BLaER1 treated with 17β-estradiol and CSF1 and Interleukin-3, amounts not matched to agents 10 nM and 100 nM (cell line): ENCODE measurements at regions not wholly inside any gene's neighbourhood (a gene's known extent, or its start where the extent isn't known, plus 50 kb on each side); places are given as distances from the start of the nearest gene placed in this dataset.

Experiments
- H3K27ac ChIP-seq, 11 experiments: shearing (Covaris generic); formaldehyde crosslinking; 2 replicates each; pipeline ENCODE4 v1.8.1; 2022
- H3K27me3 ChIP-seq, 11 experiments: shearing (Covaris generic); formaldehyde crosslinking; 2 replicates each; pipeline ENCODE4 v1.8.1; 2022
- H3K36me3 ChIP-seq, 11 experiments: shearing (Covaris generic); formaldehyde crosslinking; 2 replicates each; pipeline ENCODE4 v1.8.1; 2022
- H3K4me1 ChIP-seq, 10 experiments: shearing (Covaris generic); formaldehyde crosslinking; 2 replicates each; pipeline ENCODE4 v1.8.1; 2022
- H3K4me2 ChIP-seq, 11 experiments: shearing (Covaris generic); formaldehyde crosslinking; 2 replicates each; pipeline ENCODE4 v1.8.1; 2022
- H3K4me3 ChIP-seq, 10 experiments: shearing (Covaris generic); formaldehyde crosslinking; 2 replicates each; pipeline ENCODE4 v1.8.1; 2022
- H3K9ac ChIP-seq, 11 experiments: shearing (Covaris generic); formaldehyde crosslinking; 2 replicates each; pipeline ENCODE4 v1.8.1; 2022
- H3K9me3 ChIP-seq, 11 experiments: shearing (Covaris generic); formaldehyde crosslinking; replicated peaks in 1 of 11; 2 replicates each; pipeline ENCODE4 v1.8.1; 2022
- H4K20me1 ChIP-seq, 11 experiments: shearing (Covaris generic); formaldehyde crosslinking; 2 replicates each; pipeline ENCODE4 v1.8.1; 2022
- Cebpa-rat ChIP-seq, 11 experiments: shearing (Covaris generic); IDR thresholded peaks; 2 replicates each; pipeline ENCODE4 v1.8.1; 2022

- TF ChIP-seq Cebpa-rat (IDR thresholded peaks at IDR 0.05), result no peak
- no peaks in the 10 kb centered on the region for H3K27me3 ChIP-seq
- peaks cover 0 to 4% (median 0%) of the 10 kb centered on the region in 11 experiments; a peak in 2 of 22 replicates for H4K20me1 ChIP-seq
Observed at GRCh38 chr12:107618106-107618505, 67.5 kb upstream of the PWP1 start.

DNA sequence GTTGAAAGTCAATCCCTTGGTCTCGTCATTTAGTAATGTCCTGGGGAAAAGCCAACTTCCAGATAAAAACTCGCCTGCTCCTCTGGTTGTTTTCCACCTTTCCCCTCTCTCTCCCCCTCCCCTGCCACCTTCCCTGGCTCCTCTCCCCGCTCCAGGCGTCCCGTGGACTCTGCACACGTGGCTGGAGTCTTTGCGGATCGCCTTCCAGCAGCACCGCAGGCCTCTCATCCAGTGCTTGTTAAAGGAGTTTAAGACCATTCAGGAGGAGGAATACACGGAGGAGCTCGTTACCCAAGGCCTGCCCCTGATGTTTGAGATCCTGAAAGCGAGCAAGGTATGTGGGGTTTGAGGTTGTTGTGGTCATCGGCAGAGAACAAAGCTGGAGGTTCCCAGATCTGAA, 65.8 kb upstream of the PWP1 start:
- Histone ChIP-seq H3K27ac (no peak overlapping the region), H3K9ac (no peak overlapping the region), H3K36me3 (peaks cover 0 to 91% (median 19%) of the 10 kb centered on the region in 11 experiments; a peak in 16 of 22 replicates), H3K27me3 (no peaks in the 10 kb centered on the region), H3K4me2 (no peak overlapping the region), H3K4me3 (no peak overlapping the region), H4K20me1 (peaks cover 0 to 4% (median 0%) of the 10 kb centered on the region in 11 experiments; a peak in 2 of 22 replicates), H3K9me3 (peaks cover 6 to 14% (median 7%) of the 10 kb centered on the region in 11 experiments), H3K4me1 (0 out of 20 replicates have a peak, but pooled peaks cover 0 to 6% (median 0%) of the 10 kb centered on the region in 10 experiments)
- TF ChIP-seq Cebpa-rat (IDR thresholded peaks at IDR 0.05), result no peak

More at GRCh38 chr12:107618106-107618505, 67.5 kb upstream of the PWP1 start:
- no peaks in the 10 kb centered on the region for H3K9me3 ChIP-seq
- H3K4me1 ChIP-seq, result 0 out of 20 replicates have a peak, but pooled peaks cover 0 to 6% (median 0%) of the 10 kb centered on the region in 10 experiments
- no peak overlapping the region for H3K4me2 ChIP-seq
- H3K4me3 ChIP-seq, result no peak overlapping the region
- no peak overlapping the region for H3K9ac ChIP-seq
- no peak overlapping the region for H3K27ac ChIP-seq
- peaks cover 0 to 88% (median 16%) of the 10 kb centered on the region in 11 experiments; a peak in 15 of 22 replicates for H3K36me3 ChIP-seq

DNA sequence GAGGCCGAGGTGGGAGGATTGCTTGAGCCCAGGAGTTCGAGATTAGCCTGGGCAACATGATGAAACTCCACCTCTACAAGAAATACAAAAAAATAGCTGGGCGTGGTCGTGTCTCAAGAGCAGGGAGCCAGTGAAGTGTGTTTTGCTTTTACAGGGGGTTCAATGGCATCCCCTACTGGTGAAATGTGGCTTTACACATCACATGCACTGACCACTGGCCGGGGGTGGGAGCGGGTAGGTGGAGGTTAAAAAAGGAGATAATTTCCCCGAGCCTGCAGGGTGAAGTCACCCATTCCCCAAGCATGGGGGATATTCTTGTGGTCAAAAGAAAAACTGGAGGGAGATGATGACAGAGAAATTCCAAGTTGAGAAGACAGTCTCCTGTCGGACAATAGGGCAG, 63.6 kb upstream of the PWP1 start:
- Histone ChIP-seq H3K4me2 (no peak overlapping the region), H3K27me3 (no peaks in the 10 kb centered on the region), H3K4me3 (no peak overlapping the region), H3K27ac (no peak overlapping the region), H3K36me3 (peaks cover 0 to 80% (median 20%) of the 10 kb centered on the region in 11 experiments; a peak in 16 of 22 replicates), H3K9ac (no peak overlapping the region), H4K20me1 (peaks cover 0 to under 1% (median 0%) of the 10 kb centered on the region in 11 experiments; a peak in 2 of 22 replicates), H3K4me1 (0 out of 20 replicates have a peak, but pooled peaks cover 0 to 6% (median 0%) of the 10 kb centered on the region in 10 experiments), H3K9me3 (peaks cover 13 to 21% (median 15%) of the 10 kb centered on the region in 11 experiments)
- no peak for TF ChIP-seq Cebpa-rat (IDR thresholded peaks at IDR 0.05)

- no peak for TF ChIP-seq Cebpa-rat (IDR thresholded peaks at IDR 0.05)
- H3K9ac ChIP-seq, result no peak overlapping the region
- H3K9me3 ChIP-seq, result peaks cover 13 to 21% (median 15%) of the 10 kb centered on the region in 11 experiments
- no peak overlapping the region for H3K4me2 ChIP-seq
- H3K36me3 ChIP-seq, result peaks cover 0 to 75% (median 10%) of the 10 kb centered on the region in 11 experiments; a peak in 14 of 22 replicates
- no peaks in the 10 kb centered on the region for H3K27me3 ChIP-seq
- H4K20me1 ChIP-seq, result no peaks in the 10 kb centered on the region
- H3K4me3 ChIP-seq, result no peak overlapping the region
- H3K4me1 ChIP-seq, result 0 out of 20 replicates have a peak, but pooled peaks cover 0 to 6% (median 0%) of the 10 kb centered on the region in 10 experiments
- no peak overlapping the region for H3K27ac ChIP-seq
Observed at GRCh38 chr12:107624493-107624892, 61.1 kb upstream of the PWP1 start.

DNA sequence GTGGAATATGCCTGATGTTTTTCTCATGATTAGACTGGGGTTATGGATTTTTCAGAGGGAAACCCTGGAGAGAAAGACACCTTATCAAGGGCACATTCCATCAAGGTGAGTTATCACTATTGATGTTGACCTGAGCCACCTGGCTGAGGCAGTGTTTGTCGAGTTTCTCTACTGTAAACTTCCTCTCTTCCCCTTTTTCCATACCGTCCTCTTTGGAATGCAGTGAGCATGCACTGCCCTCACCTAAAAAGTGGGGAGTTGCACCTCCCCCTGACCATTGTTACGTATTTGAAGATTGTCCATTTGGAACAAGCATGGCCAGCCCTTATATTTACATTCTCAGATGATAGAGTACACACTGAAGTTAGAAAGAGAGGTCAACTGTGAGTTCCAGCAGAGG, 53.9 kb upstream of the PWP1 start:
- no peak for TF ChIP-seq Cebpa-rat (IDR thresholded peaks at IDR 0.05)
- H3K4me1 ChIP-seq, result peaks cover 0 to 10% (median 9%) of the 10 kb centered on the region in 10 experiments; a peak in 10 of 20 replicates
- no peak overlapping the region for H3K4me2 ChIP-seq
- peaks cover 0 to 58% (median 0%) of the 10 kb centered on the region in 11 experiments; a peak in 6 of 22 replicates for H3K36me3 ChIP-seq
- no peak overlapping the region for H3K27ac ChIP-seq
- peaks cover 0 to 14% (median 7%) of the 10 kb centered on the region in 11 experiments; a peak in 7 of 22 replicates for H3K9me3 ChIP-seq
- H3K27me3 ChIP-seq, result no peaks in the 10 kb centered on the region
- H4K20me1 ChIP-seq, result no peaks in the 10 kb centered on the region
- no peak overlapping the region for H3K4me3 ChIP-seq
- H3K9ac ChIP-seq, result no peak overlapping the region

DNA sequence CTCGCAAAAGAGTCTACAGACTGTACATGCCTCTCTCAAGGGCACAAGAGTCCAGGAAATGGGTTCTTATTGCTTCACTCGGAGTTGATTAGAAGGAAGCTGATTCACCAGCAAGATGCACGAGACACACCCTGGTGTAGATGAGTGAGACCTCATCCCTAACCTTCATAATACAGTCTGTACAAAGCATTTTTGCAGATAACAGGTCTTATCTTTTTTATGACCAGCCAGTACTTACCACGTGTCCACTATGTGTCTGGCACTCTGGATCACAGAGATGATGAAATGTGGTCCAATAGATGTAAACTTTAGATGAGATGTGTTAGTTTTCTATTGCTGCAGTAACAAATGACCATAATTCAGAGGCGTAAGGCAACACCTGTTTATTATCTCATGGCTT, 53.4 kb upstream of the PWP1 start:
- H4K20me1 ChIP-seq, result no peaks in the 10 kb centered on the region
- H3K9me3 ChIP-seq, result peaks cover 0 to 14% (median 7%) of the 10 kb centered on the region in 11 experiments; a peak in 7 of 22 replicates
- no peak overlapping the region for H3K27ac ChIP-seq
- H3K4me1 ChIP-seq, result peaks cover 0 to 10% (median 9%) of the 10 kb centered on the region in 10 experiments; a peak in 10 of 20 replicates
- H3K36me3 ChIP-seq, result peaks cover 0 to 60% (median 0%) of the 10 kb centered on the region in 11 experiments; a peak in 6 of 22 replicates
- H3K9ac ChIP-seq, result no peak overlapping the region
- no peak overlapping the region for H3K4me3 ChIP-seq
- H3K27me3 ChIP-seq, result no peaks in the 10 kb centered on the region
- no peak overlapping the region for H3K4me2 ChIP-seq
- no peak for TF ChIP-seq Cebpa-rat (IDR thresholded peaks at IDR 0.05)

DNA sequence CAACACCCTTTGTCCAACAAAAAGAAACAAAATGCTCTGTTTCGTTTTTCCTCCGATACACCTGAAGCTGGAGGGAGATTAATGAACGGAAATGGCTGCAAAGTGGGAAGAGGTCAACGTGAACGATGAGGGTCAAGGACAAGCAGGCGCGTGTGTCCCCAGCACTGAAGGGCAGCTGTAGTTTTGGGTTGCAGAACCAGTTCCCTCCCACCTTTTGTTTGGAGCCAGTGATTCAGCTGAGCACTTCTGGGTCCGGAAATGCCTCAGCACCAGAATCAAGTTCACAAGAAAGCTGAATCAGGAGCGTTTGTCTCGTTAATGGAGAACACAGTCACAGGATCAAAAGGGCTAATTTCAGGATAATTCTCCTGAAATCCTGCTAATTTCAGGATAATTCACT, 51.1 kb upstream of the PWP1 start:
- Histone ChIP-seq H3K4me2 (peak overlapping the region in 2 of 11 experiments; percentile 9 to 34; a peak in 2 of 22 replicates), H3K36me3 (peaks cover 0 to 63% (median 0%) of the 10 kb centered on the region in 11 experiments; a peak in 7 of 22 replicates), H3K4me3 (no peak overlapping the region), H3K9me3 (peaks cover 0 to 14% (median 7%) of the 10 kb centered on the region in 11 experiments; a peak in 7 of 22 replicates), H3K27ac (no peak overlapping the region), H3K9ac (no peak overlapping the region), H3K27me3 (no peaks in the 10 kb centered on the region), H3K4me1 (peaks cover 0 to 10% (median 9%) of the 10 kb centered on the region in 10 experiments; a peak in 10 of 20 replicates), H4K20me1 (no peaks in the 10 kb centered on the region)
- no peak for TF ChIP-seq Cebpa-rat (IDR thresholded peaks at IDR 0.05)

GRCh38 chr12:107635139-107635538, 50.5 kb upstream of the PWP1 start:
- Histone ChIP-seq H3K27me3 (no peaks in the 10 kb centered on the region), H3K4me3 (no peak overlapping the region), H3K9ac (no peak overlapping the region), H3K9me3 (peaks cover 0 to 14% (median 7%) of the 10 kb centered on the region in 11 experiments; a peak in 7 of 22 replicates), H3K4me1 (peaks cover 0 to 10% (median 9%) of the 10 kb centered on the region in 10 experiments; a peak in 10 of 20 replicates), H4K20me1 (no peaks in the 10 kb centered on the region), H3K27ac (no peak overlapping the region), H3K4me2 (peak overlapping the region in 5 of 11 experiments; percentile 6 to 34 (median 31); a peak in 8 of 22 replicates), H3K36me3 (peaks cover 0 to 63% (median 0%) of the 10 kb centered on the region in 11 experiments; a peak in 7 of 22 replicates)
- no peak for TF ChIP-seq Cebpa-rat (IDR thresholded peaks at IDR 0.05)
